Loucy (cell line): ENCODE measurements at regions not wholly inside any gene's neighbourhood (a gene's known extent, or its start where the extent isn't known, plus 50 kb on each side); places are given as distances from the start of the nearest gene placed in this dataset.

ENCODE experiments used
- H2AFZ ChIP-seq: fragments of 200-600 bp; sonication (generic); 2 replicates; pipeline ENCODE4 v1.6.0; 2016; ENCODE audit warnings: antibody characterized with exemption, mild to moderate bottlenecking, low read length, moderate library complexity
- H3F3A ChIP-seq: fragments of 200-600 bp; 2 replicates; pipeline ENCODE4 v1.6.0; 2016; ENCODE audit warnings: antibody characterized with exemption, low read depth, mild to moderate bottlenecking
- H3K27me3 ChIP-seq: fragments of 200-600 bp; sonication (generic); 2 replicates; pipeline ENCODE4 v1.6.1; 2014; ENCODE audit warnings: low read length, mild to moderate bottlenecking; ENCODE audit not compliant: insufficient read depth, poor library complexity, severe bottlenecking
- H3K36me3 ChIP-seq: fragments of 200-600 bp; sonication (generic); 2 replicates; pipeline ENCODE4 v1.6.1; 2016; ENCODE audit warnings: low read length; ENCODE audit not compliant: insufficient read depth
- H3K4me1 ChIP-seq: fragments of 200-600 bp; sonication (generic); 2 replicates; pipeline ENCODE4 v1.5.1; 2014; ENCODE audit warnings: low read length, mild to moderate bottlenecking; ENCODE audit not compliant: insufficient read depth, poor library complexity, severe bottlenecking
- H3K4me2 ChIP-seq: fragments of 200-600 bp; sonication (generic); 2 replicates; pipeline ENCODE4 v1.6.0; 2014; ENCODE audit warnings: antibody characterized with exemption, low read length, low read depth, mild to moderate bottlenecking; ENCODE audit not compliant: poor library complexity, severe bottlenecking
- H3K4me3 ChIP-seq: fragments of 200-600 bp; sonication (generic); 2 replicates; pipeline ENCODE4 v1.5.1; 2014; ENCODE audit warnings: low read length, mild to moderate bottlenecking, mixed read lengths; ENCODE audit not compliant: poor library complexity, severe bottlenecking
- H3K79me2 ChIP-seq: fragments of 200-600 bp; sonication (generic); 2 replicates; pipeline ENCODE4 v1.6.1; 2014; ENCODE audit warnings: low read length; ENCODE audit not compliant: insufficient read depth
- H3K9ac ChIP-seq: fragments of 200-600 bp; sonication (generic); 2 replicates; pipeline ENCODE4 v1.6.0; 2014; ENCODE audit warnings: mild to moderate bottlenecking, low read depth, low read length, moderate library complexity; ENCODE audit not compliant: poor library complexity, severe bottlenecking
- H3K9me2 ChIP-seq: fragments of 200-600 bp; sonication (generic); replicated peaks from 2 replicates; pipeline ENCODE4 v1.6.1; 2016; ENCODE audit warnings: low read depth, low read length, mixed read lengths
- H3K9me3 ChIP-seq: fragments of 200-600 bp; sonication (generic); 2 replicates; pipeline ENCODE4 v1.6.1; 2014; ENCODE audit warnings: mild to moderate bottlenecking, antibody characterized with exemption, low read length, low read depth; ENCODE audit not compliant: insufficient read depth
- H4K20me1 ChIP-seq: fragments of 200-600 bp; sonication (generic); 2 replicates; pipeline ENCODE4 v1.6.0; 2014; ENCODE audit warnings: antibody characterized with exemption, low read length, mild to moderate bottlenecking; ENCODE audit not compliant: insufficient read depth, poor library complexity, severe bottlenecking
- EZH2phosphoT487 ChIP-seq: fragments of 200-600 bp; IDR thresholded peaks from 2 replicates; pipeline ENCODE4 v1.6.1; 2018; ENCODE audit warnings: antibody characterized with exemption, mild to moderate bottlenecking, moderate library complexity, borderline replicate concordance
- TF ChIP-seq, protein P1 (sequence below): fragments of 200-600 bp; sonication (generic); conservative IDR thresholded peaks from 2 replicates; pipeline ENCODE4 v1.5.1; 2014; ENCODE audit warnings: mild to moderate bottlenecking, antibody characterized with exemption, low read length

DNA sequence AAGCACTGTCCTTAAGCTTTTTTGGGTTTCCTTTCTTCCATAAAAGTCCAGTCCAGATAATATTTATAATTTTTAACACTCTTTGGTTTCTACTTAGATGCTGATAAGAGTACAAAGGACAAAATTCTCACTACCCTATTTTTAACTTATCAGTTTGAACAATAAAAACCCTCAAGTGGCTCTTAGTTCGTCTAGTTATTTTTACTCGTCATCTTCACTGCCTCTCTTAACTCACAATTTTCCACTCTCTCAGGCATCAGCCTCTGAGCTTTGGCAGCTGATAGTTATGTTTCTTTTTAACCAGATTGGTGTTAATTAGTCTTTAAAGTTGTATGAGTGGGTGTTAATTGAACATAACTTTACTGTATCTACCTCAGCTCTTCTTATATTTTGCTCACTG lies 517.1 kb upstream of the SYT4 start:
- Histone ChIP-seq H4K20me1 (no peaks in the 10 kb centered on the region), H3K4me2 (no peak overlapping the region), H3K27me3 (no peaks in the 10 kb centered on the region), H3K9me3 (no peaks in the 10 kb centered on the region), H3K36me3 (no peaks in the 10 kb centered on the region), H3F3A (no peaks in the 10 kb centered on the region), H3K4me1 (no peaks in the 10 kb centered on the region), H3K79me2 (no peaks in the 10 kb centered on the region), H3K4me3 (no peak overlapping the region), H3K9ac (no peak overlapping the region), H3K9me2 (no peaks in the 10 kb centered on the region), H2AFZ (no peak overlapping the region)
- no peak for TF ChIP-seq EZH2phosphoT487
- TF ChIP-seq, protein P1, sequence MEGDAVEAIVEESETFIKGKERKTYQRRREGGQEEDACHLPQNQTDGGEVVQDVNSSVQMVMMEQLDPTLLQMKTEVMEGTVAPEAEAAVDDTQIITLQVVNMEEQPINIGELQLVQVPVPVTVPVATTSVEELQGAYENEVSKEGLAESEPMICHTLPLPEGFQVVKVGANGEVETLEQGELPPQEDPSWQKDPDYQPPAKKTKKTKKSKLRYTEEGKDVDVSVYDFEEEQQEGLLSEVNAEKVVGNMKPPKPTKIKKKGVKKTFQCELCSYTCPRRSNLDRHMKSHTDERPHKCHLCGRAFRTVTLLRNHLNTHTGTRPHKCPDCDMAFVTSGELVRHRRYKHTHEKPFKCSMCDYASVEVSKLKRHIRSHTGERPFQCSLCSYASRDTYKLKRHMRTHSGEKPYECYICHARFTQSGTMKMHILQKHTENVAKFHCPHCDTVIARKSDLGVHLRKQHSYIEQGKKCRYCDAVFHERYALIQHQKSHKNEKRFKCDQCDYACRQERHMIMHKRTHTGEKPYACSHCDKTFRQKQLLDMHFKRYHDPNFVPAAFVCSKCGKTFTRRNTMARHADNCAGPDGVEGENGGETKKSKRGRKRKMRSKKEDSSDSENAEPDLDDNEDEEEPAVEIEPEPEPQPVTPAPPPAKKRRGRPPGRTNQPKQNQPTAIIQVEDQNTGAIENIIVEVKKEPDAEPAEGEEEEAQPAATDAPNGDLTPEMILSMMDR: no peak

DNA sequence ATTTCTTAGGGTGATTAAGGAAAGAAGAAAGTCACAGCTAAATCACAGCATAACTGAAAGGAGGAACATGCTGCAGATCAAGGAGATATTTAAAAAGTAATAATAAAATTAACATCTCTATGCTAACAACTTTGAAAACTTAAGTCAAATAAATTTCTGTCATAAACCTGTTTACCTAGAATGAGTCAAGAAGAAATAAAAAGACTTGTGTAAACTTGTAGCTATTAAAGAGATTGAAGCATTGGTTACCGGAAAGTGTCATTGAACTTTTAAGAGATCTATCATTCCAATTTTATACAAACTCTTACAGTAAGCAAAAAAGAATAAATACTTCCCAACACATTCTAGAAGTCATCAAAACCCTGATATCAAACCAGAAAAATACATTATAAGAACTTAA lies 520.1 kb upstream of the SYT4 start:
- Histone ChIP-seq H3K4me2 (no peak overlapping the region), H3F3A (no peaks in the 10 kb centered on the region), H2AFZ (no peak overlapping the region), H3K9ac (no peak overlapping the region), H3K4me3 (no peak overlapping the region), H3K9me3 (no peaks in the 10 kb centered on the region), H3K36me3 (no peaks in the 10 kb centered on the region), H3K4me1 (no peaks in the 10 kb centered on the region), H4K20me1 (no peaks in the 10 kb centered on the region), H3K9me2 (no peaks in the 10 kb centered on the region), H3K27me3 (no peaks in the 10 kb centered on the region), H3K79me2 (no peaks in the 10 kb centered on the region)
- TF ChIP-seq, protein P1: no peak
- no peak for TF ChIP-seq EZH2phosphoT487

DNA sequence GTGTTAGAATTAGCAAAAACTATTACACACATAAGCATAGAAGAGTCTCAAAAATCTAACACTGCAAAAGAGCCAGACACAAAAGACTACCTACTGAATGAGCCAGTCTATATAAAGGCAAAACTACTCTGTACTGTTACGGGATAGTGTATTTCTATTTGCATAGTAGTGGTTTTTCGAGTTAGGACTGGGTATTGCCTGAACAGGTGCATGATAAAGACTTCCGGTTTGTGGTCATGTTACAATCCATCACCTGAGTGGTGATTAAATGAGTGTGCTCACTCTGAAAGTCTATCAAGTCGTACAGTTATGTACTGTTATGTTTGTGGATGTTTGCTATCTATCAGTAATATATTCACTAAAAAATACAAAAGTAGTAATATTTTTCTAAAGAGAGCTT lies 523.3 kb upstream of the SYT4 start:
- Histone ChIP-seq H3K4me3 (no peak overlapping the region), H3K4me1 (no peaks in the 10 kb centered on the region), H3K36me3 (no peaks in the 10 kb centered on the region), H3F3A (no peaks in the 10 kb centered on the region), H3K9me3 (no peaks in the 10 kb centered on the region), H4K20me1 (no peaks in the 10 kb centered on the region), H3K9ac (no peak overlapping the region), H2AFZ (no peak overlapping the region), H3K79me2 (no peaks in the 10 kb centered on the region), H3K4me2 (no peak overlapping the region), H3K27me3 (no peaks in the 10 kb centered on the region), H3K9me2 (no peaks in the 10 kb centered on the region)
- no peak for TF ChIP-seq EZH2phosphoT487
- TF ChIP-seq, protein P1: no peak
